Erythroblast (primary cell): ENCODE measurements at regions not wholly inside any gene's neighbourhood (a gene's known extent, or its start where the extent isn't known, plus 50 kb on each side); places are given as distances from the start of the nearest gene placed in this dataset.
"Not testable (repeated sequence)": the region's sequence is repeated elsewhere in the genome, so short reads cannot be mapped to it uniquely, and the experiment has no call there.

ENCODE experiments used
- GATA1 ChIP-seq: IDR thresholded peaks from 2 replicates; pipeline ENCODE4 v1.6.1; 2011; ENCODE audit warnings: low read depth, mild to moderate bottlenecking, control low read depth, low read length, moderate library complexity
- POLR2A ChIP-seq: IDR thresholded peaks from 2 replicates; pipeline ENCODE4 v1.6.1; 2011; ENCODE audit warnings: mild to moderate bottlenecking, low read length

GRCh38 chr20:7803411-7804151 lies 136.7 kb downstream of the HAO1 start:
- TF ChIP-seq POLR2A, GATA1: not testable (repeated sequence)
